ENCODE measurements at regions not wholly inside any gene's neighbourhood (a gene's known extent, or its start where the extent isn't known, plus 50 kb on each side); places are given as distances from the start of the nearest gene placed in this dataset.
A peak's percentile ranks its signal among the peaks of the same experiment; 100 is the strongest.
"Not testable (repeated sequence)": the region's sequence is repeated elsewhere in the genome, so short reads cannot be mapped to it uniquely, and the experiment has no call there.

GRCh38 chr13:69028936-69029335 lies 1078.7 kb upstream of the ATXN8OS start:
- TF ChIP-seq EZH2phosphoT487 (IDR thresholded peaks at IDR 0.05; ENCODE audit: borderline replicate concordance, low read length) (no peak), EZH2 (IDR thresholded peaks at IDR 0.05; ENCODE audit: low read length, unreplicated experiment) (no peak)
- TF ChIP-seq, protein P1, sequence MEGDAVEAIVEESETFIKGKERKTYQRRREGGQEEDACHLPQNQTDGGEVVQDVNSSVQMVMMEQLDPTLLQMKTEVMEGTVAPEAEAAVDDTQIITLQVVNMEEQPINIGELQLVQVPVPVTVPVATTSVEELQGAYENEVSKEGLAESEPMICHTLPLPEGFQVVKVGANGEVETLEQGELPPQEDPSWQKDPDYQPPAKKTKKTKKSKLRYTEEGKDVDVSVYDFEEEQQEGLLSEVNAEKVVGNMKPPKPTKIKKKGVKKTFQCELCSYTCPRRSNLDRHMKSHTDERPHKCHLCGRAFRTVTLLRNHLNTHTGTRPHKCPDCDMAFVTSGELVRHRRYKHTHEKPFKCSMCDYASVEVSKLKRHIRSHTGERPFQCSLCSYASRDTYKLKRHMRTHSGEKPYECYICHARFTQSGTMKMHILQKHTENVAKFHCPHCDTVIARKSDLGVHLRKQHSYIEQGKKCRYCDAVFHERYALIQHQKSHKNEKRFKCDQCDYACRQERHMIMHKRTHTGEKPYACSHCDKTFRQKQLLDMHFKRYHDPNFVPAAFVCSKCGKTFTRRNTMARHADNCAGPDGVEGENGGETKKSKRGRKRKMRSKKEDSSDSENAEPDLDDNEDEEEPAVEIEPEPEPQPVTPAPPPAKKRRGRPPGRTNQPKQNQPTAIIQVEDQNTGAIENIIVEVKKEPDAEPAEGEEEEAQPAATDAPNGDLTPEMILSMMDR (conservative IDR thresholded peaks at IDR 0.05; ENCODE audit: low read depth, low read length), result no peak
- Histone ChIP-seq H3K27ac (ENCODE audit: low read length) (no peak overlapping the region), H4K20me1 (ENCODE audit: low read length) (no peaks in the 10 kb centered on the region), H3F3A (ENCODE audit: low read length, unreplicated experiment) (no peaks in the 10 kb centered on the region), H3K79me2 (ENCODE audit: low read length) (no peaks in the 10 kb centered on the region), H3K36me3 (ENCODE audit: low read depth, low read length) (no peaks in the 10 kb centered on the region), H3K9ac (ENCODE audit: low read length) (no peak overlapping the region), H3K9me3 (ENCODE audit: low read length) (no peaks in the 10 kb centered on the region), H3K4me2 (ENCODE audit: low read length) (no peak overlapping the region), H2AFZ (ENCODE audit: low read length) (no peak overlapping the region), H3K4me3 (ENCODE audit: low read length) (no peak overlapping the region), H3K9me2 (replicated peaks; ENCODE audit: low read length) (no peaks in the 10 kb centered on the region), H3K4me1 (ENCODE audit: insufficient read depth, low read length) (no peaks in the 10 kb centered on the region), H3K27me3 (ENCODE audit: low read length) (no peaks in the 10 kb centered on the region)
- ATAC-seq (peak; percentile 45), DNase-seq (no peak)
- CTCF ChIA-PET, result no interaction called here
- POLR2A ChIA-PET (ENCODE audit: unreplicated experiment), result no interaction called here
- no TSS peak for BruUV-seq (replicated peaks)
- intact Hi-C loops (cut with micrococcal nuclease), result no loop called here

- ATAC-seq (no peak), DNase-seq (no peak)
- TF ChIP-seq, protein P1 (conservative IDR thresholded peaks at IDR 0.05; ENCODE audit: low read depth, low read length), result no peak
- TF ChIP-seq EZH2 (IDR thresholded peaks at IDR 0.05; ENCODE audit: low read length, unreplicated experiment), result no peak
- no peak for TF ChIP-seq EZH2phosphoT487 (IDR thresholded peaks at IDR 0.05; ENCODE audit: borderline replicate concordance, low read length)
- H4K20me1 ChIP-seq (ENCODE audit: low read length), result no peaks in the 10 kb centered on the region
- no peak overlapping the region for H3K9ac ChIP-seq (ENCODE audit: low read length)
- H3K27ac ChIP-seq (ENCODE audit: low read length), result no peak overlapping the region
- no peaks in the 10 kb centered on the region for H3K4me1 ChIP-seq (ENCODE audit: insufficient read depth, low read length)
- POLR2A ChIA-PET (ENCODE audit: unreplicated experiment), result no interaction called here
- H2AFZ ChIP-seq (ENCODE audit: low read length), result no peak overlapping the region
- CTCF ChIA-PET, result no interaction called here
- no peaks in the 10 kb centered on the region for H3K79me2 ChIP-seq (ENCODE audit: low read length)
- no peaks in the 10 kb centered on the region for H3K36me3 ChIP-seq (ENCODE audit: low read depth, low read length)
- no peak overlapping the region for H3K4me3 ChIP-seq (ENCODE audit: low read length)
- intact Hi-C loops (cut with micrococcal nuclease), result no loop called here
- no peaks in the 10 kb centered on the region for H3F3A ChIP-seq (ENCODE audit: low read length, unreplicated experiment)
- no peaks in the 10 kb centered on the region for H3K9me2 ChIP-seq (replicated peaks; ENCODE audit: low read length)
- no TSS peak for BruUV-seq (replicated peaks)
- no peaks in the 10 kb centered on the region for H3K9me3 ChIP-seq (ENCODE audit: low read length)
- H3K27me3 ChIP-seq (ENCODE audit: low read length), result no peaks in the 10 kb centered on the region
- no peak overlapping the region for H3K4me2 ChIP-seq (ENCODE audit: low read length)
Observed at GRCh38 chr13:69020120-69020519, 1087.5 kb upstream of the ATXN8OS start.

- POLR2A ChIA-PET (ENCODE audit: unreplicated experiment); H3K9me3 ChIP-seq (ENCODE audit: low read length); H2AFZ ChIP-seq (ENCODE audit: low read length); H3K27me3 ChIP-seq (ENCODE audit: low read length); H3K9ac ChIP-seq (ENCODE audit: low read length); H3F3A ChIP-seq (ENCODE audit: low read length, unreplicated experiment); H3K9me2 ChIP-seq (replicated peaks; ENCODE audit: low read length); intact Hi-C loops (cut with micrococcal nuclease); DNase-seq; H3K4me1 ChIP-seq (ENCODE audit: insufficient read depth, low read length); H3K4me2 ChIP-seq (ENCODE audit: low read length); ATAC-seq; CTCF ChIA-PET; H3K27ac ChIP-seq (ENCODE audit: low read length); H4K20me1 ChIP-seq (ENCODE audit: low read length); H3K4me3 ChIP-seq (ENCODE audit: low read length); BruUV-seq (replicated peaks); H3K79me2 ChIP-seq (ENCODE audit: low read length); H3K36me3 ChIP-seq (ENCODE audit: low read depth, low read length): not testable (repeated sequence)
Observed at GRCh38 chr13:69018173-69018572, 1089.5 kb upstream of the ATXN8OS start.

All from PC-3 (cell line).